ENCODE measurements at regions not wholly inside any gene's neighbourhood (a gene's known extent, or its start where the extent isn't known, plus 50 kb on each side); places are given as distances from the start of the nearest gene placed in this dataset.

DNA sequence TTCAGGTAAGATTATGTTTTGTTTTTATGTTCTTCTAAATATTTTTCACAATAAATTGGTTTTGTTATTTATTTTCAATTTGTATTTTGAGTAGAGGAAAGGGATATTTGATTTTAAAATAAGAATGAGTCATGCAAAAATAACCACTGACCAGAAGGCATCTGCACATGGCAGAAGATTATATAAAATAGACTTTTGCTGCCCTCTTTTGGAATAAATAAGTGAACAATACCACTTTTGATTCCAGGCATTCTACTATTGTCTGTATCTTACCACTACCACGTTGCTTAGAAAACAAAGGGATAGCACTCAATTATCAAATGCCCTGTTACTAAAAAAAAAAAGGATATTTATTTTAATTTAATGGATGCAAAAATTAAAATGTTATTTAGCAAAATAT is 227.3 kb upstream of the ITGA1 start:
- Mint-ChIP-seq H3K9me3 (peaks cover 6% of the 10 kb centered on the region), H3K36me3 (no peaks in the 10 kb centered on the region), H3K27ac (no peak overlapping the region), H3K27me3 (peaks cover 0 to 17% of the 10 kb centered on the region in 2 donors), H3K4me3 (no peak overlapping the region), H3K4me1 (ENCODE audit: low read depth in 2 of 2) (no peaks in the 10 kb centered on the region)
- DNase-seq (ENCODE audit: low spot score) (no peak), ATAC-seq (no peak)

DNA sequence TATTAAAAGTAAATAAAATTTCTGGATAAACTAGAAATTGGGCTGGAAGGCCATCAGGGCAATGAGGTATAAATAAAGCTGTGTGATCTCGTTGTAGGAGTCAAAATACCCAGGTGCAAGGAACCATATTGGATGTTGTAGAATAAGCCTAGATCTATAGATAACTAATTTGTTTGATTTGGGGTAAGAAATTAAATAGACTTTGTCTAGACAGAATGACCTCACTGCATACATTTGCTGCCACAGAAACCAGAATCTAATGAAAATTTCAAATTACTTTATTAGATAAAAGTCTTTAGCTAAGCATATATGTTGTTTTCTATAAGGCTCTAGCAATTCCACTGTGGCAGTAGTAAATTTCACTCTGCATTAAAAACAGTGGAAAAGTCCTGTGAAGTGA is 225.2 kb upstream of the ITGA1 start:
- H3K36me3 Mint-ChIP-seq, result no peaks in the 10 kb centered on the region
- H3K4me1 Mint-ChIP-seq (ENCODE audit: low read depth in 2 of 2), result no peaks in the 10 kb centered on the region
- H3K9me3 Mint-ChIP-seq, result peaks cover 2% of the 10 kb centered on the region
- DNase-seq (ENCODE audit: low spot score) (no peak), ATAC-seq (no peak)
- H3K27me3 Mint-ChIP-seq, result peaks cover 0 to 9% of the 10 kb centered on the region in 2 donors
- H3K27ac Mint-ChIP-seq, result no peak overlapping the region
- H3K4me3 Mint-ChIP-seq, result no peak overlapping the region

DNA sequence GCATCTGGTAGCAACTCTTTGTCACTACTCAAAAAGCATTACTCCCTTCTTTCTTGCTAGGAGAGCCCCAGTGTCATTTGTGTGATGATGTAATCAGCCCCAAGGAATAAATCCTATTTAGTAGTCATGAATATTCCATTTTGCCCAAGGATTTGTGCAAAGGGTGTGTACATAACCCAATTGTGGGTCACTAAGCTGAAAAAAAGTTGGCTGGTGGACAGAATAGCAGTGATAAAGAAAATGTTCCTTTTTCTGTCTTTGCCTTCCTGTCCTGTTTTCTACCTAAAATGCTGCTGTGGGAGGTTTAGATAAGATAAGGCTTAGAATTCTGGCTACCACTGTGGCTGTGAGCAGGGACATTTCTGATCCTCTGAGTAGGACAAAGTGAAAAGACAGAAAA is 223.1 kb upstream of the ITGA1 start:
- no peak overlapping the region for H3K27ac Mint-ChIP-seq
- ATAC-seq, result no peak
- H3K27me3 Mint-ChIP-seq, result peaks cover 0 to 8% of the 10 kb centered on the region in 2 donors
- H3K36me3 Mint-ChIP-seq, result no peaks in the 10 kb centered on the region
- DNase-seq (ENCODE audit: low spot score), result no peak
- no peaks in the 10 kb centered on the region for H3K4me1 Mint-ChIP-seq (ENCODE audit: low read depth in 2 of 2)
- H3K4me3 Mint-ChIP-seq, result no peak overlapping the region
- peaks cover 11% of the 10 kb centered on the region for H3K9me3 Mint-ChIP-seq

DNA sequence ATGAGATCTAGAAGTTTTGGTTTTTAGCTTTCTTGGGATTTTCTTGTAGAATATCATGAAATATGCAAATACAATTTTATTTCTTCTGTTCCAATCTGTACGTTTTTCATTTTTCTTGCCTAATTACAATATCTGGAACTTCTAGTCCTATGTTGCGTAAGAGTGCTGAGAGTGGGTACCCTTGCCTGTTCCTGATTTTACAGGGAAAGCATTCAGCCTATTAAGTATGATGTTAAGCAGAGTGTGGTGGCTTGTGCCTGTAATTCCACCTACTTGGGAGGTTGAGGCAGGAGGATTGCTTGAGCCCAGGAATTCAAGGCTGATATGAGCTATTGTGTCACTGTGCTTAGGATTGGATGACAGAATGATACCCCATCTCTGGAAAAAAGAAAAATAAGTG is 210.2 kb upstream of the ITGA1 start:
- H3K9me3 Mint-ChIP-seq, result peaks cover 7% of the 10 kb centered on the region
- no peaks in the 10 kb centered on the region for H3K36me3 Mint-ChIP-seq
- DNase-seq (ENCODE audit: low spot score) (no peak), ATAC-seq (no peak)
- H3K27me3 Mint-ChIP-seq, result no peaks in the 10 kb centered on the region
- no peak overlapping the region for H3K4me3 Mint-ChIP-seq
- H3K4me1 Mint-ChIP-seq (ENCODE audit: low read depth in 2 of 2), result no peaks in the 10 kb centered on the region
- H3K27ac Mint-ChIP-seq, result no peak overlapping the region

DNA sequence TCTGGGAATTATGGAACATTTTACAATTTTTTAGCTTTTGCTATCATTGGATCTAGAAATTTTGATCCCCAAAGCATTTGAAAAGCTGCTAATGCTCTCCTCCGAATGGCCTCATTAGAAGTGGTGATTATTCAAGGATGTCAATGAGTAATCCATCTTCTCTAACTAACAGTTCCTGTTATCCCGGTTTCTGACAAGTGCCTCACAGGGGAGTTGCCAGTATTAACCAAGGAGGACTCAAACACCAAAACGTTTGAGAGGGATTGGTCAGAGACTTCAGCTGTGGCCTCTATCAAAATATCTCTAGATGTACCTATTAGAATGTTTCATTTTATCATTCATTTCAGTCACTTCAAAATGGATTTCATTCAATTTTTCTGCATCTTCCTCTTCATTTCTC is 208.3 kb upstream of the ITGA1 start:
- Mint-ChIP-seq H3K4me3 (no peak overlapping the region), H3K27me3 (no peaks in the 10 kb centered on the region), H3K4me1 (ENCODE audit: low read depth in 2 of 2) (no peaks in the 10 kb centered on the region), H3K36me3 (no peaks in the 10 kb centered on the region), H3K9me3 (peaks cover 5% of the 10 kb centered on the region), H3K27ac (no peak overlapping the region)
- DNase-seq (ENCODE audit: low spot score) (no peak), ATAC-seq (no peak)

DNA sequence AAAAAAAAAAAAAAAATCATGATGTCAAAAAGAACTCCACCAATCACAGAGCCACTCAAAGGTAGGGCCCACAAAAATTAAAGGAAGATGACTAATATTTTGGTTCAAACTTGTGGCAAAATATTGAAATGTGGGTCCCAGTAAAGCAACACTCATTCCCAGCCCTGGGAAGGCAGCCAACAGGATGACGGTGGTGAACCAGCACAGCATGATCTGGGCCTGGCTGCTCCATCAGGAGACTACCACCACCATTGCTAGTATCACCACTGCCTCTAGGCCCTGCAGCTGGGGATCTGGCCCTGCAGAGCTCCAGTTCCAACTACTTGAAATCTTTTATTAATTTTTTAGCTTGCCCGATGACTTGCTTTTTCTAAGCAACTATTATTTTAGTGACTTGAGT is 206.8 kb upstream of the ITGA1 start:
- no peak overlapping the region for H3K27ac Mint-ChIP-seq
- no peaks in the 10 kb centered on the region for H3K36me3 Mint-ChIP-seq
- H3K9me3 Mint-ChIP-seq, result peaks cover 5% of the 10 kb centered on the region
- H3K4me1 Mint-ChIP-seq (ENCODE audit: low read depth in 2 of 2), result no peaks in the 10 kb centered on the region
- no peaks in the 10 kb centered on the region for H3K27me3 Mint-ChIP-seq
- no peak for ATAC-seq
- H3K4me3 Mint-ChIP-seq, result no peak overlapping the region
- no peak for DNase-seq (ENCODE audit: low spot score)

DNA sequence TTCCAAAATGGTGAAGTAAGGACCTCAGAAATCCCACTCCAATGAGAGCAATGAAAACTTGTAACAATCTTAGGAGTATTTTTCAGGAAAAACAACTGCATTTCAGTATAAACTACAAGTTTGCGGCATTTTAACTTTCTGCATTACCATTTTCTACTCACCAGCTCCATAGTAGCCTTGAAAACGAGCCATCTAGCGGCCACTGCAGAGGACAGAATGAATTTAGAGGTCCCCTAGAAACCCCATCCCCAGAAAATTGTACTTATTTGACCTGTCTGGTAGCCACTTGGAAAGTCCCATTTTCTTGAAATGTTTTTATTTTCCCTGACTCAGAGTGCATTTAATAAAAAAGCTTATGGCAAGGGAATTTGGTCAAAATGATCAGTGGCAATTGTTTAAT is 205.4 kb upstream of the ITGA1 start:
- H3K36me3 Mint-ChIP-seq, result no peaks in the 10 kb centered on the region
- H3K4me3 Mint-ChIP-seq, result no peak overlapping the region
- ATAC-seq (no peak), DNase-seq (ENCODE audit: low spot score) (no peak)
- no peaks in the 10 kb centered on the region for H3K4me1 Mint-ChIP-seq (ENCODE audit: low read depth in 2 of 2)
- H3K27me3 Mint-ChIP-seq, result no peaks in the 10 kb centered on the region
- H3K9me3 Mint-ChIP-seq, result peaks cover 5% of the 10 kb centered on the region
- H3K27ac Mint-ChIP-seq, result no peak overlapping the region

DNA sequence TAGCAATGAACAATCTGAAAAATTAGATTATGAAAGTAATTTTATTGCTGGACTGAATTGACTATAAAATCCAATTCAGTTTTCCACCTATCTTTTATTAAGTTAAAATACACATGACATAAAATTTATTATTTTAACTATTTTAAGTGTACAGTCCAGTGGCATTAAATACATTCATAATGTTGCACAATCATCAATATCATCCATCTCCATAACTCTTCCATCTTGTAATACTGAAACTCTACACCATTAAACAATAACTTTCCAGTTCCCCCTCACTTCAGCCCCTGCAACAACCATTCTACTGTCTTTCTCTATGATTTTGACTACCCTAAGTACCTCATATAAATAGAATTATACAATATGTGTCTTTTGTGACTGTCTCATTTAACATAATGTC is 200.6 kb upstream of the ITGA1 start:
- DNase-seq (ENCODE audit: low spot score), result no peak
- H3K4me1 Mint-ChIP-seq (ENCODE audit: low read depth in 2 of 2), result no peaks in the 10 kb centered on the region

DNA sequence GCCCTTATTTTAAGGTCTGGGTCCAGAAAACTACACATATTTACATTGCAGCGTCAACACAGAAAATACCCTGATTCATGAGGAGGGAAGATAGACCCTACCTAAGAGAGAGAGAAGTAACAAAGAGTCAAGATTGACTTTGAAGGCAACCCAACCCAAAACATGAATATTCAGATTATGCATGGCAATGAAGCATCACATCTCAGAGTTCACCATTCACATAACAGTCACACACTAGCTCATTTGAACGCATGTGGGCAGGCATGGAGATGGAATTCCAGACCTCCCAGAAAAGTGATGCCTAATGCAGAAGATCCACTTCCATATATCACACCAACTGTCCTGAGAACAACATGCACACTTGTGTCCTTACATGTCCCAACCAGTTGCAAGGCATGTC is 190.1 kb upstream of the ITGA1 start:
- ATAC-seq, result no peak

More for the DNA sequence above, 200.6 kb upstream of the ITGA1 start:
- no peaks in the 10 kb centered on the region for H3K27me3 Mint-ChIP-seq
- no peak for ATAC-seq
- no peaks in the 10 kb centered on the region for H3K36me3 Mint-ChIP-seq
- H3K9me3 Mint-ChIP-seq, result no peaks in the 10 kb centered on the region
- H3K27ac Mint-ChIP-seq, result no peak overlapping the region
- H3K4me3 Mint-ChIP-seq, result no peak overlapping the region

DNA sequence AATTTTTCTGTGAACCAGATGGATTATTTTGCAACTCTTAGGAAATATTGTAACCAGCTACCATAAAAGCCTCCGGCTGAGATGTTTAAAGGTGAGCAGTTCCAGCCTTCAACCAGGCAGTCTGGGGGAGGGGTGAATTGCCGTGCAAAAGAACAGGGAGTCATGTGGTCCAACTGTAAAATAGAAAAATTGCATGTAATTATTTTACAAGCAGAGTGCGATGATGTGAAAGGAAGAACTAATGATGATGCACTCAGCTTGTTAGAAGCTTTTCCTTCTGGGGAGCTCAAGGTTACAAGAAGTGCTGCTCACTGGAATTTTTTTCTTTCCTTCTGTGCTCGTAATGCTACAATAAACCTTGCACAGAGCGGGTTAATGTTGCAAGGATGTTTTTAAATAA is 188.7 kb upstream of the ITGA1 start:
- Mint-ChIP-seq H3K36me3 (no peaks in the 10 kb centered on the region), H3K9me3 (peaks cover 3% of the 10 kb centered on the region), H3K27ac (no peak overlapping the region), H3K4me3 (no peak overlapping the region), H3K27me3 (no peaks in the 10 kb centered on the region), H3K4me1 (ENCODE audit: low read depth in 2 of 2) (no peaks in the 10 kb centered on the region)
- DNase-seq (ENCODE audit: low spot score) (no peak), ATAC-seq (no peak)

More for the DNA sequence above, 190.1 kb upstream of the ITGA1 start:
- Mint-ChIP-seq H3K4me1 (ENCODE audit: low read depth in 2 of 2) (no peaks in the 10 kb centered on the region), H3K9me3 (peaks cover 3% of the 10 kb centered on the region), H3K27me3 (no peaks in the 10 kb centered on the region), H3K36me3 (no peaks in the 10 kb centered on the region), H3K4me3 (no peak overlapping the region), H3K27ac (no peak overlapping the region)
- DNase-seq (ENCODE audit: low spot score), result no peak

DNA sequence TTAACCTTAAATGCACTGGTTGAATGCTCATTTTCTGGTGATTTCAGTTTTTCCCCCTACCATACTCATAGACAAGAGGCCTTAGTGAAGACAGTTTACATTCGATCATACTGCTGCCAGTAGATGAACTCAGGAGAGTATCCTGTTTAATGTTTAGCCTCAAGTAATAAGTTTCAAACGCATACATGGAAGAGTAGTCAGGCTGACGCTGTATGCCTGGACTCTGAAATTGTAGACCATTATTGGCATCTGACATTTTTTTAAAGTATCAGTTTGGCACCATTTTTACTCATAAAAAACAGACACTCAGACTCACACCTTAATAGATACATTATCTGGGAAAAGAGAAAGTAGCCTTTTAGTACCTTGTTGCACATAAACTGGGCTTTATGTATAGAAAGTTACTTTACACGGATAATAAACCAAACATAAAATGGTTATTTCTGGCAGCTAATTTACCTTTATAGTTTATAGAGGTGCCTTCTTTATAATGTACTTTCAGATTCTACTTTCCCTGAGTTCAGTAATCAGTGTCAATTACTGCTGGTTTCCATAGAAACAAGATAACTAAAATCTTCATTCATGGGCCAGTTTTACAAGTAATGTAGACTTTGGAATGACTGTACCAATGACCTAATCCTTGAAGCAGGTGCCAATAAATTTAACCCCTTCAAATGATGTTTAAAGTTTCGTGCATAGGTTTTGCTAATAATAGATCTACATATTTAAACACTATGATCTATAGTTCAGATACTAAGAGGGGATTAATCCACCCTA is 183.8 kb upstream of the ITGA1 start:
- peaks cover 4% of the 10 kb centered on the region for H3K9me3 Mint-ChIP-seq
- no peaks in the 10 kb centered on the region for H3K4me1 Mint-ChIP-seq (ENCODE audit: low read depth in 2 of 2)
- no peak for DNase-seq (ENCODE audit: low spot score)
- H3K36me3 Mint-ChIP-seq, result no peaks in the 10 kb centered on the region
- no peak overlapping the region for H3K4me3 Mint-ChIP-seq
- ATAC-seq, result no peak
- no peak overlapping the region for H3K27ac Mint-ChIP-seq
- H3K27me3 Mint-ChIP-seq, result peaks cover 0 to 2% of the 10 kb centered on the region in 2 donors

DNA sequence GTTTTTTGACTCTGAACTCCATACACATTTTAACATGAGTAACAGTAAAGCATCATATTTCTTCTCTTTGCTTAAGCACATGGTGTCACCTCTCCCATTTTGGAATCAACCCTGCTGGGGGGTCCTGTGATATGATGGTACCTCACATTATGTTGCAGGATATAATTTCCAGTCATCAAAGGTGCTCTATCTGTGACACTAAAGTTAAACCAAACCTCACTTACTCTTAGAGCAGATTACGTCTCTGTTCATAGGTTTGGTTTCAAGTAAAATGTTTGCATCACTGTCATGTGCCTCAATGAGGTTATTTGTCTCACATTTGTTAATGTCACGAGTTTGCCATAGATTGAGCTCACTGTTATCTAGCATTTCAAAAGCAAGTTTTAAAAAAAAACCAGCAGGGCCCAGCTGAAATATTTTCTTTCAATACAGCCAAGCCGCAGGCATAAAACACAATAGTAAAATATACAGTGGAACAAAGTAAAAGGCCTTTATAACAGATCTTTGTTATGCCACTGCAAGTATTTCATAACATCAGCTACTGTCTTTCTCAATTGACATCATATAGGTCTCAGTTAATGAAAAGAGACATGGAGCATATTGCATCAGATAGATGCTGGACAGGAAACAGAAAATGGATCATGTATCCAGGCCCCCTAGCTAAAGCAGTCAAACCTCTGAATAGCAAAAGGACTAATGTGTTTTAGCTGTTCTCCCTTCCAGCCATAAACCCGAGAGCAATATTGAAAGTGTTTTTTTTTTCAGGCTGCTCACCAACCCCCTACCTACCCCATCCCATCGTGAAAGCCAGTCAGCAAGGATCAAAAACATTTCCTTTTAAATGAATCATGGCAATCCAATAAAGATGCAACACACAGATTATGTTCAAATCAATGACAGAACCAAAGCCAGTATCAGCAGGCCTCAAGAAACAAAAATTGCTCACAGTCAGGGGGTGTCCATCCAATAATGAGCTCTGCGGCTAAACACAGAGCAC is 182.1 kb upstream of the ITGA1 start:
- DNase-seq (ENCODE audit: low spot score), result no peak
- no peak overlapping the region for H3K4me3 Mint-ChIP-seq
- no peaks in the 10 kb centered on the region for H3K4me1 Mint-ChIP-seq (ENCODE audit: low read depth in 2 of 2)
- H3K36me3 Mint-ChIP-seq, result no peaks in the 10 kb centered on the region
- H3K27me3 Mint-ChIP-seq, result peaks cover 0 to 7% of the 10 kb centered on the region in 2 donors
- H3K27ac Mint-ChIP-seq, result no peak overlapping the region
- H3K9me3 Mint-ChIP-seq, result peaks cover 4% of the 10 kb centered on the region
- ATAC-seq, result no peak

DNA sequence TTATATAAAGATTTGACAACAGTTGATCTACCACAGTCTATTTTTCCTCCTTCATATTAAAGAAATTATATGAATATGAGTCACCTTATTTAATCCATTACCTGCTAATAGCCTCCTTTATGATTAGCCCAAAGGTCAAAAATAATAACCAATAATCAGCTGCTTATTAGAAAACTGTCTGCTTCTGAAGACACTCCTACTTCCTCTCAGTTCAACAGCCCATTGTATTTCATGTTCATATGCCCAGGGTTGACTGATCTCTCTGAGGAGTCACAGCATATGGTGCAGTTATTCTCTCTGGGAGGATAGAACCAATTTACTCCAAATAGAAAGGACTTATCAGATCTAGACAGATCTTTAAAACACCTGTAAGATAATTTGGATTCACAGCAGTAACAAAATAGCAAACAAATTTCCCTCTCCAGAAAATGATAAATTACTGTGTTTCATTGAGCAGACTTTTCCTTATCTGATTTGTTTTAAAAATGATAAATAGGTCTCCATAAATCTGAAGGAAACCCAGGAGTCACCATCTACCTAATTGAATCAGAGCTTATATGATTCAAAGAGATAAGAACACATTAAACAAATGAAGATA is 180.4 kb upstream of the ITGA1 start:
- H3K4me1 Mint-ChIP-seq (ENCODE audit: low read depth in 2 of 2), result no peaks in the 10 kb centered on the region
- no peak for ATAC-seq
- no peaks in the 10 kb centered on the region for H3K36me3 Mint-ChIP-seq
- no peak for DNase-seq (ENCODE audit: low spot score)
- H3K27ac Mint-ChIP-seq, result no peak overlapping the region
- peaks cover 0 to 7% of the 10 kb centered on the region in 2 donors for H3K27me3 Mint-ChIP-seq
- H3K9me3 Mint-ChIP-seq, result peaks cover 9% of the 10 kb centered on the region
- H3K4me3 Mint-ChIP-seq, result no peak overlapping the region

DNA sequence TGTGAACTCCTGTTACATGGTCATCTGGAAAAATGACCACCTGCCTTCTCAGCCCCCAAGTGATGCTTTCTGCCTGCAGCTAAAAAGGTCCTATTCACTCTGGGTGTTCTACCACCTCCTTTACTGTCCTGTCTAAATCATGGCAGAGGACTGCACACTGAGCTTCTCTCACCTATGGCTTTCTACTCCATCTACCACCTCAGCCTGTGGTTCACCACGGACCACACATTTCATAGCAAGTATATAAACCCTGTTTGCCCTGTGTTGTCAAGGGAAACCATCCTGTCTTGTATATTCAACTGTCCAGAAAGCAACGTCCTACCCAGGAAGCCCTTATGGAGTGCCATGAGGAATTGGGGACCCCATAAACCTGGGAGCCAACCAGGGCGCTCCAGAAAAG is 167.4 kb upstream of the ITGA1 start:
- Mint-ChIP-seq H3K4me1 (ENCODE audit: low read depth in 2 of 2) (no peaks in the 10 kb centered on the region), H3K27me3 (peaks cover 0 to 7% of the 10 kb centered on the region in 2 donors), H3K27ac (no peak overlapping the region), H3K9me3 (peaks cover 4% of the 10 kb centered on the region), H3K4me3 (no peak overlapping the region), H3K36me3 (no peaks in the 10 kb centered on the region)
- DNase-seq (ENCODE audit: low spot score), result no peak
- no peak for ATAC-seq
